Activated naive CD8-positive, alpha-beta T cell treated with anti-CD3 and anti-CD28 coated beads, Interleukin-2, amount 10 ng/mL, durations not matched to agents 7 days and 5 days (primary cell): ENCODE measurements at regions not wholly inside any gene's neighbourhood (a gene's known extent, or its start where the extent isn't known, plus 50 kb on each side); places are given as distances from the start of the nearest gene placed in this dataset.

ENCODE experiments used
- ATAC-seq: fragments of 150-1000 bp; cut with Tn5 transposase; one replicate; pipeline ENCODE4 v1.10.0; 2021; ENCODE audit warnings: low read depth, moderate library complexity
- POLR2A ChIA-PET: fragments of 350-600 bp; sonication (Branson Sonifier 250); formaldehyde crosslinking; loops from one replicate; lab custom pipeline; 2021; ENCODE audit warnings: antibody characterized with exemption; lab: Charles Lee
- DNase-seq: peaks from one replicate; pipeline ENCODE4 v3.0.0; 2021
- H3K27ac Mint-ChIP-seq: one replicate; pipeline ENCODE4 v1.8.0; 2022; ENCODE audit warnings: mild to moderate bottlenecking, mixed read lengths
- H3K27me3 Mint-ChIP-seq: one replicate; pipeline ENCODE4 v1.8.0; 2022; ENCODE audit warnings: mild to moderate bottlenecking, moderate library complexity, mixed read lengths
- H3K36me3 Mint-ChIP-seq: one replicate; pipeline ENCODE4 v1.8.0; 2021; ENCODE audit warnings: mild to moderate bottlenecking, mixed read lengths
- H3K4me1 Mint-ChIP-seq: one replicate; pipeline ENCODE4 v1.8.0; 2021; ENCODE audit warnings: mixed read lengths
- H3K4me3 Mint-ChIP-seq: one replicate; pipeline ENCODE4 v1.8.0; 2022; ENCODE audit warnings: mild to moderate bottlenecking, moderate library complexity, mixed read lengths
- H3K9me3 Mint-ChIP-seq: one replicate; pipeline ENCODE4 v1.8.0; 2021; ENCODE audit warnings: mixed read lengths

DNA sequence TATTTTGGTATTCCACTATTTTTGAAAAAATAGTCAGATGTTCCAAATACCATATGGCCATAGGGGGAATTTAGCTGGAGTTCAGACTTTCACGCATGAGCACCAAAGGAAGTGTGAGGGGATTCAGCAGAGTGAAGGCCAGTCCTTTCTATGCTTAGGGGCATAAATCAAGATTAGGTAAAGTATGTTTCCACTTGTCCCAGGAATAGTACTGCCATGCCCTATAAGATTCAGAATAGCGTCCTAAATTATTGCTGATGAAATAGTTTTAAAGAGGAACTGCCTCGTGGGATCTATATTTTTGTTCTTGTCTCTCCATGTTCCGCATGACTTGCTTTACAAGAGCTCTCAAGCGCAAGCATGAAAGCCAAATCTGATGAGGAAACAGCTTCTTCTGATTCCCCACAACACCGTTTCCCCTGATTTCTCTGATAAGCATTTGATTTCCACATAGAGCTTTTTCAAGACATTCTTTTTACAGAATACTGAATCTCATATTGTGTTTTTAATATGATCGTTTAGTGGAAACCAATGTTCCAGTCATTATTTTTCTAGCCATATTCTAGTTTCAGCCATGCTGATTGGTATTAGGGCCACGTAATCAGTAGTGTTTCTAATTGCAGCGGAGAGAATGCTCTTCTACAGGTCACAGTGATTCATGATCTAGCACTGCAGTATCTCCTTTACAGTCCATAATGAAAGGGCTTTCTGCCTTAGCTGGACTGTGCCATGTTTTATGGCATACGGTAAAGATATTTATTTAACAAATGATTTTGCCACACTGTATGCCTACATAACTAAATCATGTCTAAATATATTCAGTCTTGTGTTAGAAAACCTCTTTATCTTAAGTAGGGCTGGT lies 492.3 kb downstream of the CENPC start:
- Mint-ChIP-seq H3K9me3 (no peaks in the 10 kb centered on the region), H3K27ac (no peak overlapping the region), H3K4me3 (no peak overlapping the region), H3K27me3 (no peaks in the 10 kb centered on the region), H3K4me1 (no peaks in the 10 kb centered on the region), H3K36me3 (no peaks in the 10 kb centered on the region)
- POLR2A ChIA-PET, result no interaction called here
- no peak for ATAC-seq
- no peak for DNase-seq

DNA sequence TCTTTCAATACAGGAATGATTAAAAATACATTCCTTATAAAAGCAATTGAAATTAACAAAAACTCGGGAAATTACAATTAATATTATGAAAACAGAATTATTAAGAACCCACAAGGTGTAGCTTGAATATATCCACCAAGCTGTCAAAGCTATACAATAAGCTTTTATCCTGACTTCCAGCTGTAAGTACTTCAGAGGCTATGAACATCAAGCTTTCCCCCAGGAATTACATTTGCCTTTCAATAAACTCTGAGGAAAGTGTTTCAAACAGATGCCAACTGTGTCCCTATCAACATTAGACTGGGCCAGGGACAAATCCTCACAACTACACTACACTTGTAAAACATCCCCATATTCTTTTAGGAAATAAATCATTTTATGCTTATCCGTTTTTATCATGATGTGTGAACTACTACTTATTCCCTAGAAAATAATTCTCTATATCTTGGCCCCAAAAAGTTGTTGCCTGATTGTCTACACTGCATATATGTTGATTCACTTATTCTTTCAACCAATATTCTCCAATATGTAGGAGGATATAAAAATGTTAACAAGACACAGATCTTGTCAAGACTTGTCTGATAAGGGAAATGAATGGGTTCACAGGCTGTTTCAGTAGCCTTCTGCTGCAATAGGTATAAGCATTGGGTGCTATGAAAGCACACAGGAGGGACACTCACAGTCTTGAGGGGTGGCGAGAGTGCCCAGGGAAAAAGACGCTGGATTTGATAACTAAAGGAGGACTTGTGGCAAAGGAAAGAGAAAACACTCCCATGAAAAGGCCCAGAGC lies 494.1 kb downstream of the CENPC start:
- Mint-ChIP-seq H3K4me3 (no peak overlapping the region), H3K9me3 (no peaks in the 10 kb centered on the region), H3K27me3 (no peaks in the 10 kb centered on the region), H3K27ac (no peak overlapping the region), H3K4me1 (no peaks in the 10 kb centered on the region), H3K36me3 (no peaks in the 10 kb centered on the region)
- POLR2A ChIA-PET, result no interaction called here
- DNase-seq (no peak), ATAC-seq (no peak)

DNA sequence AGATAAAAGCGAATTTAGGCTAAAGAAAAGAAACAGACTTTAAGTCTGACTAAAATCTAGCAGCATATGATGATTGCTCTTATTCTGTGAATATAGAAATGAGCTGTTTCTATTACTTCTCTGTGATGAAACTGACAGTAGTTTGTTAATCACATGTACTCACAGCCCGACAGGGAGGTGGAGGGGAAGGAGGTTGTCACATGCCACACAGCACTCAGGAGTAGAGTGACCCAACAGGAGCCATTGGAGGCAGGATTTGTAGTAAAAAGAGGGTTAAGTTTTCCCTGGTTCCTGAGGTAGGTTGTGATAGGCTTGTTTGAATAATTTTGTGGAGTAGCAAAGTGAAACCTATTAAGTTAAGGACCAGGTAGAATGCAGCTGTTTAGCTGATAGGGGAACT lies 495.9 kb downstream of the CENPC start:
- H3K4me1 Mint-ChIP-seq, result no peaks in the 10 kb centered on the region
- no peak for DNase-seq
- no peaks in the 10 kb centered on the region for H3K36me3 Mint-ChIP-seq
- H3K27ac Mint-ChIP-seq, result no peak overlapping the region
- no peak overlapping the region for H3K4me3 Mint-ChIP-seq
- H3K9me3 Mint-ChIP-seq, result no peaks in the 10 kb centered on the region
- POLR2A ChIA-PET, result no interaction called here
- ATAC-seq, result no peak
- H3K27me3 Mint-ChIP-seq, result no peaks in the 10 kb centered on the region

DNA sequence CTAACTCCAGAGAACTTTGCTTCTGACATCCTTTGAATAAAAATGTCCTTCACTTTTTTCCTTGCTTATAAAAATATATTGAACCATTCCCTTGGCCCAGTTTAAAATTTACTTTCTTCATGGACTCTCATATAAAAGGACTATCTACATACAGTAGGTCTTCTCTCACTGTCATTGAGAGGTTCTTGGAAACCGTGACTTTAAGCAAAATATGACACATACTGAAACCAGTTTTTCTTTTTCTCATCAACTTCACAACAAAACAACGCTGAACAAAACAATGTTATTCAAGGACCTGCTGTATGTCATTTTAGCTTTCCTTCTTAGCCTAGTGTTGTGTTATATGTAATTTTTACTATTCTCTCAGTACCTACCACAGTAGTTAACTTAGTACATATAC lies 496.8 kb downstream of the CENPC start:
- no peaks in the 10 kb centered on the region for H3K36me3 Mint-ChIP-seq
- H3K4me1 Mint-ChIP-seq, result no peaks in the 10 kb centered on the region
- H3K27me3 Mint-ChIP-seq, result no peaks in the 10 kb centered on the region
- DNase-seq (no peak), ATAC-seq (no peak)
- POLR2A ChIA-PET, result no interaction called here
- no peak overlapping the region for H3K4me3 Mint-ChIP-seq
- H3K27ac Mint-ChIP-seq, result no peak overlapping the region
- no peaks in the 10 kb centered on the region for H3K9me3 Mint-ChIP-seq

DNA sequence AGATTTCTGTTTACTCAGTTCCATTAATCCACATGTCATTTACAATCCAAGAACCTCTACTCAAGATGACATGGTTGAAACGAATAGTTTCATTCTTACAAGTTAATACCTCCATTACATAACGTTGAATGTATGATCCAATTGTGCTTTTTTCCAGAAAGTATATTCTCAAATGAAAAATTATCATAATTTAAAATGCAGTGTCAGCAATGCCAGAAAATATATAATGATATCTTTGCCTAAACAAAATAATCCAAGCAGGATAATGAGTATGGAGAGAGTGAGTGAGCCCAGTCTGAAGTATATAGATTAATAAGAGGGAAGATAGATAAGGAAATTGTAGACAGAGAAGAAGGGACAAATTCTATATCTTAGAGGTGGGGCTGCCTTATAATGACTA lies 505.0 kb downstream of the CENPC start:
- Mint-ChIP-seq H3K27me3 (no peaks in the 10 kb centered on the region), H3K9me3 (peaks cover 4% of the 10 kb centered on the region), H3K36me3 (no peaks in the 10 kb centered on the region), H3K4me3 (no peak overlapping the region), H3K27ac (no peak overlapping the region), H3K4me1 (no peaks in the 10 kb centered on the region)
- DNase-seq (no peak), ATAC-seq (no peak)
- POLR2A ChIA-PET, result no interaction called here

DNA sequence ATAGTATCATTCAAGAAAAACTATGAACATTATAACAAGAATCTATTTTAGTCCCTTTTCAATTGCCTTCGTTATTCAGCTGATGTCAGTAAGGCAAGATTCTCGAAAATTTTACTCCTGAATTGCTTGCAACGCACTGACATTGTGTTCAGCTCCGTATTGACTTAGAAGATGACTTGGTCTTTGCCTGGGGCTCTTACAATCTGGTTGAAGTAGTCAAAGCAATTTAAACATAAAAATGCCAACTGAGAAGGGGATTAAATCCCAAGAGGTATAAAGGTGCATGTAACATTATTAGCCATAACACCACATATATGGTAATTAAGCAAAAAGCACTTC lies 507.1 kb downstream of the CENPC start:
- Mint-ChIP-seq H3K36me3 (no peaks in the 10 kb centered on the region), H3K27me3 (no peaks in the 10 kb centered on the region), H3K4me1 (no peaks in the 10 kb centered on the region), H3K9me3 (peaks cover 7% of the 10 kb centered on the region), H3K4me3 (no peak overlapping the region), H3K27ac (no peak overlapping the region)
- ATAC-seq (no peak), DNase-seq (no peak)
- POLR2A ChIA-PET, result no interaction called here

DNA sequence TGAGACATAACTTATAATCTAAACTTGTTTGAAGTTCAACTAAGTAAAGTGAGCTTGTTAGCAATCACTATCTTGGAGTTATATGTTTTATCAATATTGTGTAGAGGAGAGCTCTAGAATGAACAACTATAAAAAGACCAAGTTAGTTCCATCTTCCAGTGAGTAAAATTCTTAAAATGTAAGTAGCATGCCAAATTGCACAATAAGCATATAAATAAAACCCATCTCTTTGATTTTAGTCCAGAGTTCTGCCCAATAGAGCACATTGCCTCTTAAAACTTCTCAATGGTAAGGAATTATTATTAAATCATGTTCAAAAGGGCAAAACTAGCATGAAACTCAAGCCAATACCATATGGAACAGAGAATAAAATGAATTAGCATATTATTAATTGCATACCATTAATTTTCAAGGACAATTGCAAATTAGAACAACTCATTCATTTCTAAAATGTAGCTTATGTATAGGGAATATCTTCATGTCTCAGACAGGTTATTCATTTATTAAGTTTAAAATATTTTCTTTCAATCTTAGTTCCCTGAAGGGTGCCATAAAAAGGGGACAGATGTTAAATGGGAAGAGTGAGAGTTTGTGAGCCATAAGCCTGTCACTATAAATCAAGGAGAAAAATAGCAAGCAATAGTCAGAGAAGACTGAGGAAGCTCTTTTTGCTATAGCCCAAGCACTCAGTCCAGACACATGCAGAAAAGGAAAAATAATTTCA lies 507.6 kb downstream of the CENPC start:
- Mint-ChIP-seq H3K9me3 (peaks cover 7% of the 10 kb centered on the region), H3K36me3 (no peaks in the 10 kb centered on the region), H3K4me3 (no peak overlapping the region), H3K4me1 (no peaks in the 10 kb centered on the region), H3K27ac (no peak overlapping the region), H3K27me3 (no peaks in the 10 kb centered on the region)
- DNase-seq (no peak), ATAC-seq (no peak)
- POLR2A ChIA-PET, result no interaction called here

DNA sequence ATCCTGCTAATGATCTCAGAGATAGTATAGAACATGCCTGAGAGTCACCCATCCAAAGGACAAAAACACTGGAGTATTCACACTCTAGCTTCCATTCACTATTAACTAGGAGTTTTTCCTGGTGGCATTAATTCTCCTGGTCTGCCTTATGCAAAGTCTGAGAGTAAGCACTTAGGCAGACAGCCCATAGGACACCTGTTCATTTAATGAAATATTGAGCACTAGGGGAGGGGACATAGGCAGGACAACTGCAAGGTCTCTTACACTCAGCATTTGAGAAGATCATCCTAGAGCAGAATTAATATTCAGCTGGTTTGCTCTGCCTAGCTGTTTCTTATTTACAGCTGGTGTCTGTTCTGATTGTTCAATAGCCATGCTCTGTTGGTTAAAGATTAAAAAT lies 508.5 kb downstream of the CENPC start:
- H3K27ac Mint-ChIP-seq, result no peak overlapping the region
- ATAC-seq (no peak), DNase-seq (no peak)
- H3K27me3 Mint-ChIP-seq, result no peaks in the 10 kb centered on the region
- POLR2A ChIA-PET, result no interaction called here
- no peaks in the 10 kb centered on the region for H3K36me3 Mint-ChIP-seq
- H3K9me3 Mint-ChIP-seq, result peaks cover 7% of the 10 kb centered on the region
- H3K4me3 Mint-ChIP-seq, result no peak overlapping the region
- H3K4me1 Mint-ChIP-seq, result no peaks in the 10 kb centered on the region

DNA sequence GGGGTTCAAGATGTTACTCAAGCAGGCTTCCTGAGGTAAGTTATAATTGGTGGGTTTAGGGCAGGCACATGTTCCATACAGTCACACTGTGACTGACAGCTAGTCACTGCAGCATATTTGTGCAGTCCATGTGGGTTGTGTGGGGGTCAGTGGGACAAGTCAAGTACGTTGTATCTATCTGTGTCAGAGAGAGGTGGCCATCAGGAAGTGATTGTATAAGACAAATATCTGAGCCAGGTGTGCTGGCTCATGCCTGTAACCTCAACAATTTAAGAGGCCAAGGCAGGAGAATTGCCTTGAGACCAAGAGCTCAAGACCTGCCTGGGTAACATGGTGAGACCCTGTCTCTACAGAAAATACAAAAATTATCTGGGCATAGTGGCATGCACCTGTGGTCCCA lies 509.3 kb downstream of the CENPC start:
- Mint-ChIP-seq H3K27me3 (no peaks in the 10 kb centered on the region), H3K9me3 (peaks cover 7% of the 10 kb centered on the region), H3K36me3 (no peaks in the 10 kb centered on the region), H3K4me3 (no peak overlapping the region), H3K27ac (no peak overlapping the region), H3K4me1 (no peaks in the 10 kb centered on the region)
- POLR2A ChIA-PET, result no interaction called here
- no peak for DNase-seq
- no peak for ATAC-seq

DNA sequence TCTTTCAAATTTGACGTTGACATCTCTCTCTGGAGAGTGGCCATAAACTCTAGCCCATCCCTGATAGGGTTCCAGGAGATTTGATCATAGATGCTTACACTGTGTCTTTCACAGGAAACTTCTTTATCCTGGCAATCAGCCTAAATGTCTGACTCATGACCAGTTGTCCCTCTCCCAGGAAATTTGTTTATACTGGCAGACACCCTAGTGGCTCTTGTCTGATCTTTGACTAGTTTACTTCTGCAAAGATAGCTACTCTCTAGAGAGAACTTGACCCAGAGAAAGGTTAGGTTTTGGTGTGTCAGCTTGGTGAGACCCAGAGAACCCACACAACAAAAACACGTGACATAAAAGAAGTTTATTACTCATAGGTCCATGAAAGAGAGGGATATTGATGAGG lies 509.8 kb downstream of the CENPC start:
- no peak overlapping the region for H3K27ac Mint-ChIP-seq
- no peaks in the 10 kb centered on the region for H3K36me3 Mint-ChIP-seq
- ATAC-seq (no peak), DNase-seq (no peak)
- peaks cover 7% of the 10 kb centered on the region for H3K9me3 Mint-ChIP-seq
- POLR2A ChIA-PET, result no interaction called here
- H3K27me3 Mint-ChIP-seq, result no peaks in the 10 kb centered on the region
- no peak overlapping the region for H3K4me3 Mint-ChIP-seq
- no peaks in the 10 kb centered on the region for H3K4me1 Mint-ChIP-seq

DNA sequence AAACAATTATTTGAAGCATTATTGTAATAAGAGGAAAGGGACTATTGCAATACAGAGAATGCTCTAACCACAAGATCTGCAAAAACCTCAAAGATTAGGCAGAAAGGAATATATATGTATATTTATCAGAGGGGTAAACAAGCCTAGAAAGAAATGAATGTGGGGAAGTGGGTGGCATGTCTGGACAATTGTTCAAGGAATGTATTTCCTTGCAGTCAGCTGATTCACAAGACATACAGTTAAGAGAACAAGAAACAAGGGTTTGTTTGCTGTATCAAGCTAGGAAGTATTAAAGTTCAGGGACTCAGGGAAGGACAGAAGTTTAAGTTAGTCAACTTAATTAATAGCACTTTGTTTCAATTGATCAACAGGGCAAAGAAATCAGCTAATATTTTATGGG lies 514.7 kb downstream of the CENPC start:
- POLR2A ChIA-PET, result no interaction called here
- H3K4me3 Mint-ChIP-seq, result no peak overlapping the region
- peaks cover 3% of the 10 kb centered on the region for H3K9me3 Mint-ChIP-seq
- no peaks in the 10 kb centered on the region for H3K36me3 Mint-ChIP-seq
- no peak overlapping the region for H3K27ac Mint-ChIP-seq
- H3K4me1 Mint-ChIP-seq, result no peaks in the 10 kb centered on the region
- DNase-seq (no peak), ATAC-seq (no peak)
- no peaks in the 10 kb centered on the region for H3K27me3 Mint-ChIP-seq

DNA sequence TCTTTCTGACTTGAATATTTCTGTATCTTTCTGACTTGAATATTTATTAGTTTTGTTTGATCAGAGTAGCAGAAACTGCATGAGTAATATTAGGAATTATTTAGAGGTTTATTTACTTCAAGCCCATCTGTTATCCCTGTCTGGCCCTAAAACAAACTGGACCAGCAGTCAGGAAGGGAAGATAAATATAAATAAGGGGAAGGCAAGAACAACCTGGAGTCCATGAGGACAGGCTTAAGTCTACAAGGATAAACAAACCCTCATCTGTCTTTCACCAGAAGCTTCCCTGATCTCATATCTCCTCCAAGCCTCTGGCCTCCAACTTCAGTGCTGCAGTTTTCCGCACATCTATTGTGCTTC lies 524.9 kb downstream of the CENPC start:
- ATAC-seq, result no peak
- H3K4me3 Mint-ChIP-seq, result no peak overlapping the region
- H3K27me3 Mint-ChIP-seq, result no peaks in the 10 kb centered on the region
- no peak for DNase-seq
- H3K4me1 Mint-ChIP-seq, result no peaks in the 10 kb centered on the region
- no peaks in the 10 kb centered on the region for H3K9me3 Mint-ChIP-seq
- POLR2A ChIA-PET, result no interaction called here
- H3K27ac Mint-ChIP-seq, result no peak overlapping the region
- H3K36me3 Mint-ChIP-seq, result no peaks in the 10 kb centered on the region

DNA sequence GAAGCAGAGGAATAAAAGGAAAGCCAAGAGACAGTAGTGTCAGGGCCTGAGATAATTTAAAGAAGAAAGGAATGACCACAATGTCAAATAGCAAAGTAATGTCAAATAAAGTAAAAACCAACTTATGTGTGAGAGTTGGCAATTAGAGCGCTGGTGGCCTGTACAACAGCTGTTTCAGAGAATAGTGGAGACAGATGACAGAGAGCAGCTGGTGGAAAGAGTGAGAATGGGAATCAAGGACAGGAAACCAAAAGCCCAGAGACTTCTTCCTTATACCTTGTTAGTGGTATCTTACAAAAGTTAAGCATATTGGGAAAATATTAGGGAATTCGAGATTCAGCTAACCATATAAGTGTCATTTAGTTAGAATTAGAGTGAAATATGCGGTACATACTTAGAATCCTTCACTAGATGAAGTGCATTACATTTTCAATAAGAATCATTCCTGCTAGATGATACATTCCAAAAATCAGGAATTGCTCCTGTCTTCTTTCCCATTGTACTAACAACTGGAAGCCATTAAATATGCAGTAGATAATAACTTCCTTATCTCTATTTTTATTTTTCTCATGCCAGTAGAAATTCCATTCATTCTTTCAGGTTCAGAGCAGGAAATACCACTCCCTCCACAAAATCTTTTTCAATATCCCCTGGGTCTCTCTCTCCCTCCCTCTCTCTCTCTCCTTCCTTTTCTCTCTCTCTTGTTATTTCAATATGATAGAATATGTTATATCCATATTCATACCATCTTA lies 525.4 kb downstream of the CENPC start:
- Mint-ChIP-seq H3K4me1 (no peaks in the 10 kb centered on the region), H3K27ac (no peak overlapping the region), H3K4me3 (no peak overlapping the region), H3K36me3 (no peaks in the 10 kb centered on the region), H3K27me3 (no peaks in the 10 kb centered on the region), H3K9me3 (peaks cover under 1% of the 10 kb centered on the region)
- POLR2A ChIA-PET, result no interaction called here
- ATAC-seq, result no peak
- DNase-seq, result no peak
